22Rv1 (cell line): ENCODE measurements at regions not wholly inside any gene's neighbourhood (a gene's known extent, or its start where the extent isn't known, plus 50 kb on each side); places are given as distances from the start of the nearest gene placed in this dataset.

ENCODE experiments used
- CTCF ChIP-seq: fragments of 450-650 bp; IDR thresholded peaks from 2 replicates; pipeline ENCODE4 v1.5.1; 2017; ENCODE audit warnings: mild to moderate bottlenecking
- ZFX ChIP-seq: fragments of 450-650 bp; IDR thresholded peaks from 2 replicates; pipeline ENCODE4 v1.6.1; 2017; ENCODE audit warnings: antibody characterized with exemption, borderline replicate concordance

DNA sequence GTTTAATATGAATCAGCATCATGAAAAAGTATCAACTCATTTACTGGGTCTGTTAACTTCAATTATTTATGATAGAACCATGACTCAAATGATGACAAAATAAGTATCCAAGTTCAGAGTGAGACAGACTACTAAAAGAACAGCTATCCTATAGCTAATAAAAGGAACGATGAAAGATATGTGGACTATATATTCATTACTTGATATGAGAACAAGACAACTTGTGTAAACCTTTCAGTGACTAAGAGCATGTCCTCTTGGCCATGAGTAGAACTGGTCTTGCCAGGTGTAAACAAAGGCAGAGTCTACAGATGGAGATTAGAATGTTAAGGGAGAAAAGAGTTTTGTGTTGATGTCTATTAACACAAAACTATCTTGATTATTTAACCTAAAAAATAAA is 360.4 kb upstream of the ZC3H15 start:
- TF ChIP-seq CTCF (no peak), ZFX (no peak)
